PC-9 (cell line): ENCODE measurements at regions not wholly inside any gene's neighbourhood (a gene's known extent, or its start where the extent isn't known, plus 50 kb on each side); places are given as distances from the start of the nearest gene placed in this dataset.
A peak's percentile ranks its signal among the peaks of the same experiment; 100 is the strongest.

Source experiments
- BruUV-seq: library from RNA; stranded (reverse); fragments of 400-500 nt; replicated peaks from 2 replicates; lab custom pipeline; 2021; lab: Mats Ljungman, UMichigan
- CTCF ChIA-PET: fragments of 300-600 bp; sonication (Branson Sonifier 250); formaldehyde crosslinking; loops from one replicate; lab custom pipeline; 2022; ENCODE audit warnings: antibody characterized with exemption; lab: Charles Lee
- POLR2A ChIA-PET: fragments of 300-600 bp; sonication (Branson Sonifier 250); formaldehyde crosslinking; loops from one replicate; lab custom pipeline; 2022; ENCODE audit warnings: antibody characterized with exemption; ENCODE audit not compliant: unreplicated experiment; lab: Charles Lee
- DNase-seq, 2 experiments: peaks; one replicate each; pipeline versions ENCODE4 v3.0.0 to v3.0.0-alpha.2; 2015 to 2022; ENCODE audit warnings: mixed read lengths in 1 of 2
- H2AFZ ChIP-seq: fragments of 200-600 bp; sonication (generic); 2 replicates; pipeline ENCODE4 v1.8.1; 2017; ENCODE audit warnings: antibody characterized with exemption
- H3F3A ChIP-seq: fragments of 200-600 bp; sonication (generic); 2 replicates; pipeline ENCODE4 v1.8.1; 2017; ENCODE audit warnings: antibody characterized with exemption, mild to moderate bottlenecking, low read depth; ENCODE audit not compliant: insufficient read depth
- H3K27ac ChIP-seq: fragments of 200-600 bp; sonication (generic); 2 replicates; pipeline ENCODE4 v1.6.1; 2016; ENCODE audit warnings: mixed run types
- H3K27me3 ChIP-seq: fragments of 200-600 bp; sonication (generic); 2 replicates; pipeline ENCODE4 v1.6.1; 2016; ENCODE audit warnings: low read depth, mixed run types; ENCODE audit not compliant: insufficient read depth
- H3K36me3 ChIP-seq: fragments of 200-600 bp; sonication (generic); 2 replicates; pipeline ENCODE4 v1.6.1; 2016; ENCODE audit warnings: low read depth, mixed run types
- H3K4me1 ChIP-seq: fragments of 200-600 bp; sonication (generic); replicated peaks from 2 replicates; pipeline ENCODE4 v1.6.1; 2016; ENCODE audit warnings: mixed run types; ENCODE audit not compliant: insufficient read depth
- H3K4me2 ChIP-seq: fragments of 200-600 bp; sonication (generic); 2 replicates; pipeline ENCODE4 v1.6.1; 2017; ENCODE audit warnings: mixed run types
- H3K4me3 ChIP-seq: fragments of 200-600 bp; sonication (generic); 2 replicates; pipeline ENCODE4 v1.6.1; 2016; ENCODE audit warnings: mixed run types
- H3K79me2 ChIP-seq: fragments of 200-600 bp; sonication (generic); 2 replicates; pipeline ENCODE4 v1.6.1; 2017; ENCODE audit warnings: low read depth, mixed run types
- H3K9me2 ChIP-seq: fragments of 200-600 bp; sonication (generic); 2 replicates; pipeline ENCODE4 v1.8.1; 2017; ENCODE audit warnings: mild to moderate bottlenecking; ENCODE audit not compliant: insufficient read depth
- H3K9me3 ChIP-seq: fragments of 200-600 bp; sonication (generic); 2 replicates; pipeline ENCODE4 v1.8.1; 2016; ENCODE audit warnings: low read depth; ENCODE audit not compliant: insufficient read depth
- H4K20me1 ChIP-seq: fragments of 200-600 bp; sonication (generic); 2 replicates; pipeline ENCODE4 v1.8.1; 2017; ENCODE audit not compliant: insufficient read depth
- EZH2 ChIP-seq: fragments of 200-600 bp; sonication (generic); IDR thresholded peaks from 2 replicates; pipeline ENCODE4 v1.8.0; 2017; ENCODE audit warnings: antibody characterized with exemption, low read depth
- intact Hi-C: fragments of 100-400 bp; cut with micrococcal nuclease; formaldehyde crosslinking; loops from one replicate; pipeline ENCODE4 v1.10.0; 2022; ENCODE audit not compliant: unreplicated experiment
- TF ChIP-seq, protein P1 (sequence below): fragments of 200-600 bp; sonication (generic); conservative IDR thresholded peaks from 2 replicates; pipeline ENCODE4 v1.6.1; 2017; ENCODE audit warnings: mixed run types, antibody characterized with exemption, mild to moderate bottlenecking, moderate library complexity

GRCh38 chr13:82323101-82323500, 1559.2 kb downstream of the SLITRK1 start:
- no peak for DNase-seq
- Histone ChIP-seq H3K4me2 (0 out of 2 replicates have a peak overlapping the region, but pooled peaks have one; percentile 26), H3K79me2 (no peaks in the 10 kb centered on the region), H3F3A (no peaks in the 10 kb centered on the region), H3K36me3 (no peaks in the 10 kb centered on the region), H3K9me3 (no peaks in the 10 kb centered on the region), H3K27me3 (no peaks in the 10 kb centered on the region), H3K27ac (no peak overlapping the region), H3K4me3 (no peak overlapping the region), H2AFZ (no peak overlapping the region), H4K20me1 (no peaks in the 10 kb centered on the region), H3K4me1 (no peaks in the 10 kb centered on the region), H3K9me2 (no peaks in the 10 kb centered on the region)
- POLR2A ChIA-PET: interaction anchor here (0.6 kb wide), 1 partner anchor 304 kb away, joined by 9 read pairs; no protein-coding TSS in a partner anchor
- intact Hi-C loops: no loop called here
- TF ChIP-seq, protein P1, sequence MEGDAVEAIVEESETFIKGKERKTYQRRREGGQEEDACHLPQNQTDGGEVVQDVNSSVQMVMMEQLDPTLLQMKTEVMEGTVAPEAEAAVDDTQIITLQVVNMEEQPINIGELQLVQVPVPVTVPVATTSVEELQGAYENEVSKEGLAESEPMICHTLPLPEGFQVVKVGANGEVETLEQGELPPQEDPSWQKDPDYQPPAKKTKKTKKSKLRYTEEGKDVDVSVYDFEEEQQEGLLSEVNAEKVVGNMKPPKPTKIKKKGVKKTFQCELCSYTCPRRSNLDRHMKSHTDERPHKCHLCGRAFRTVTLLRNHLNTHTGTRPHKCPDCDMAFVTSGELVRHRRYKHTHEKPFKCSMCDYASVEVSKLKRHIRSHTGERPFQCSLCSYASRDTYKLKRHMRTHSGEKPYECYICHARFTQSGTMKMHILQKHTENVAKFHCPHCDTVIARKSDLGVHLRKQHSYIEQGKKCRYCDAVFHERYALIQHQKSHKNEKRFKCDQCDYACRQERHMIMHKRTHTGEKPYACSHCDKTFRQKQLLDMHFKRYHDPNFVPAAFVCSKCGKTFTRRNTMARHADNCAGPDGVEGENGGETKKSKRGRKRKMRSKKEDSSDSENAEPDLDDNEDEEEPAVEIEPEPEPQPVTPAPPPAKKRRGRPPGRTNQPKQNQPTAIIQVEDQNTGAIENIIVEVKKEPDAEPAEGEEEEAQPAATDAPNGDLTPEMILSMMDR: no peak
- no peak for TF ChIP-seq EZH2
- BruUV-seq: no TSS peak
- CTCF ChIA-PET: no interaction called here

- Histone ChIP-seq H3K36me3 (no peaks in the 10 kb centered on the region), H3K79me2 (no peaks in the 10 kb centered on the region), H3K9me2 (no peaks in the 10 kb centered on the region), H3F3A (no peaks in the 10 kb centered on the region), H2AFZ (no peak overlapping the region), H3K9me3 (no peaks in the 10 kb centered on the region; the same call in 1 of the 2 replicates), H3K4me1 (no peaks in the 10 kb centered on the region), H3K4me3 (no peak overlapping the region), H4K20me1 (no peaks in the 10 kb centered on the region), H3K27ac (no peak overlapping the region), H3K27me3 (no peaks in the 10 kb centered on the region), H3K4me2 (no peak overlapping the region)
- BruUV-seq: no TSS peak
- no peak for TF ChIP-seq EZH2
- TF ChIP-seq, protein P1: no peak
- ChIA-PET CTCF (no interaction called here), POLR2A (no interaction called here)
- intact Hi-C loops: no loop called here
- DNase-seq: no peak
These were observed 1576.7 kb downstream of the SLITRK1 start for GRCh38 chr13:82305588-82305987.

GRCh38 chr13:82298106-82298505, 1584.2 kb downstream of the SLITRK1 start:
- CTCF ChIA-PET: no interaction called here
- no peaks in the 10 kb centered on the region for H3K4me1 ChIP-seq
- H3K9me3 ChIP-seq: no peaks in the 10 kb centered on the region; the same call in 1 of the 2 replicates
- BruUV-seq: no TSS peak
- H3K36me3 ChIP-seq: no peaks in the 10 kb centered on the region
- no peak overlapping the region for H3K4me2 ChIP-seq
- no peaks in the 10 kb centered on the region for H3K27me3 ChIP-seq
- no peak for TF ChIP-seq EZH2
- TF ChIP-seq, protein P1: no peak
- H3F3A ChIP-seq: no peaks in the 10 kb centered on the region
- intact Hi-C loops: no loop called here
- no peak overlapping the region for H2AFZ ChIP-seq
- H4K20me1 ChIP-seq: no peaks in the 10 kb centered on the region
- H3K4me3 ChIP-seq: no peak overlapping the region
- no peaks in the 10 kb centered on the region for H3K79me2 ChIP-seq
- DNase-seq: no peak
- no peaks in the 10 kb centered on the region for H3K9me2 ChIP-seq
- POLR2A ChIA-PET: no interaction called here
- H3K27ac ChIP-seq: no peak overlapping the region
